NCI-H748 (cell line): ENCODE measurements at regions not wholly inside any gene's neighbourhood (a gene's known extent, or its start where the extent isn't known, plus 50 kb on each side); places are given as distances from the start of the nearest gene placed in this dataset.

Experiments used
- DNase-seq: peaks from one replicate; lab custom pipeline; 2025; ENCODE audit not compliant: unreplicated experiment; lab: John Stamatoyannopoulos, UW

GRCh38 chr2:6793371-6793770 lies 72.3 kb downstream of the CMPK2 start:
- DNase-seq, result no peak

DNA sequence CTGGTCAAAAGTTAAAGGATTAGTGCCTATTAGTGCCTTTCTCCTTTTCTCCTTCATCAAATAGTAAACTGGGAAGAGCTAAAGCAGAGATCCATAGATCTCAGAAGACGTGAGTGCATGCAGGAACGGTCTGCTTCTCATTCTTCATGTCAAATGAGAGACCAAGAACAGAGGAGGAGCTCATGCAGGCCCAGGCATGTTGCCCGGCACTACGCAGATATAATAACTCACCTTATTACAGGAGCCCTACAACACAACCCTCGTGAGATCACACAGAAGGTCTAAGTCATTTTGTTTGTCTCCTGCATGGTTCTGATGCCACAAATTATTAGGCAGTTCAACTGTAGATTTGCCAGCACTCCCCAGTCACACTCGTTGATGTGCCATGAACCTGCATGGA lies 71.8 kb downstream of the CMPK2 start:
- no peak for DNase-seq

- DNase-seq, result no peak
Measured at GRCh38 chr2:6794448-6794847, 71.3 kb downstream of the CMPK2 start.
